K562 (cell line): ENCODE measurements at regions not wholly inside any gene's neighbourhood (a gene's known extent, or its start where the extent isn't known, plus 50 kb on each side); places are given as distances from the start of the nearest gene placed in this dataset.

ENCODE experiments used
- ATAC-seq: fragments of 200-7000 bp; cut with Tn5 transposase; 3 replicates; pipeline ENCODE4 v1.9.1; 2020; ENCODE audit warnings: moderate library complexity
- BruUV-seq: library from RNA; stranded (reverse); fragments of 400-500 nt; replicated peaks from 2 replicates; lab custom pipeline; 2021; lab: Mats Ljungman, UMichigan
- CTCF ChIA-PET: fragments of 300-600 bp; formaldehyde crosslinking; extraction: SDS; loops from one replicate; lab custom pipeline; 2021; ENCODE audit warnings: low intra/inter-chr PET ratio; lab: Yijun Ruan, JAX
- POLR2A ChIA-PET: fragments of 300-600, 350-650 bp; sonication (Branson Sonifier 250); formaldehyde crosslinking; extraction: SDS; loops from one replicate; lab custom pipeline; 2021; ENCODE audit warnings: antibody characterized with exemption, inconsistent platforms; lab: Yijun Ruan, JAX
- DNase-seq, 4 experiments: peaks; one replicate each; pipeline versions ENCODE4 v3.0.0 to v3.0.0-alpha.2; 2011 to 2018; ENCODE audit warnings: low spot score in 3 of 4, mixed read lengths in 3 of 4; ENCODE audit errors: extremely low read depth in 1 of 4
- FAIRE-seq: peaks from 2 replicates; lab custom pipeline; 2011; peaks lifted over from hg19 to GRCh38; lab: Jason Lieb, UNC
- H2AFZ ChIP-seq: 2 replicates; pipeline ENCODE4 v1.6.0; 2011; ENCODE audit warnings: low read depth, low read length, control low read depth, inconsistent platforms
- H3K27ac ChIP-seq: fragments of 200-600 bp; 3 replicates; pipeline ENCODE4 v1.8.0; 2011; ENCODE audit warnings: low read depth, mild to moderate bottlenecking, control low read depth, inconsistent platforms, low read length, moderate library complexity, mixed read lengths; ENCODE audit errors: extremely low read depth
- H3K27me3 ChIP-seq, 2 experiments: fragments of 300-600 bp in 1 of 2; 2 replicates in 1 of 2; 3 replicates in 1 of 2; pipeline versions ENCODE4 v1.6.0 to v1.8.0; 2011; ENCODE audit warnings: inconsistent platforms in 2 of 2, low read length in 2 of 2, mild to moderate bottlenecking in 1 of 2, mixed read lengths in 1 of 2, moderate library complexity in 1 of 2; ENCODE audit not compliant: control insufficient read depth in 2 of 2, insufficient read depth in 2 of 2
- H3K36me3 ChIP-seq: fragments of 300-600 bp; 3 replicates; pipeline ENCODE4 v1.8.0; 2011; ENCODE audit warnings: mild to moderate bottlenecking, low read length, inconsistent platforms; ENCODE audit not compliant: control insufficient read depth, insufficient read depth
- H3K4me1 ChIP-seq, 2 experiments: fragments of 200-600 bp in 1 of 2; replicated peaks in 1 of 2; 2 replicates in 1 of 2; 3 replicates in 1 of 2; pipeline versions ENCODE4 v1.5.1 to v1.8.0; 2011; ENCODE audit warnings: inconsistent platforms in 2 of 2, low read length in 2 of 2, mild to moderate bottlenecking in 1 of 2, mixed read lengths in 1 of 2, moderate library complexity in 1 of 2; ENCODE audit not compliant: control insufficient read depth in 2 of 2, insufficient read depth in 2 of 2
- H3K4me2 ChIP-seq: 2 replicates; pipeline ENCODE4 v1.6.1; 2011; ENCODE audit warnings: low read length, control low read depth, inconsistent platforms, mixed read lengths; ENCODE audit not compliant: insufficient read depth
- H3K4me3 ChIP-seq: fragments of 200-600 bp; sonication (generic), shearing (Covaris generic); 2 replicates; pipeline ENCODE4 v1.5.1; 2016; ENCODE audit warnings: control low read depth, inconsistent platforms
- H3K79me2 ChIP-seq: fragments of 200-600 bp; 3 replicates; pipeline ENCODE4 v1.8.0; 2011; ENCODE audit warnings: low read length, inconsistent platforms; ENCODE audit not compliant: control insufficient read depth, insufficient read depth
- H3K9ac ChIP-seq, 2 experiments: 2 replicates each; pipeline versions ENCODE4 v1.6.0 to v1.6.1; 2011; ENCODE audit warnings: low read depth in 2 of 2, low read length in 2 of 2, control low read depth in 1 of 2, inconsistent platforms in 1 of 2, mild to moderate bottlenecking in 1 of 2, mixed read lengths in 1 of 2; ENCODE audit not compliant: insufficient read depth in 1 of 2
- H3K9me1 ChIP-seq: one replicate; pipeline ENCODE4 v1.6.0; 2011; ENCODE audit warnings: inconsistent platforms, mild to moderate bottlenecking, low read length, moderate library complexity; ENCODE audit not compliant: control insufficient read depth, insufficient read depth
- H3K9me3 ChIP-seq: replicated peaks from 2 replicates; pipeline ENCODE4 v1.5.1; 2011; ENCODE audit warnings: low read depth, low read length, inconsistent platforms; ENCODE audit not compliant: control insufficient read depth, insufficient read depth
- H4K20me1 ChIP-seq: replicated peaks from 2 replicates; pipeline ENCODE4 v1.6.1; 2011; ENCODE audit warnings: low read length, inconsistent platforms, mixed read lengths; ENCODE audit not compliant: control insufficient read depth, insufficient read depth
- ATF7 ChIP-seq: fragments of 450-650 bp; IDR thresholded peaks from 2 replicates; pipeline ENCODE4 v1.7.1; 2014; ENCODE audit warnings: mild to moderate bottlenecking, moderate library complexity
- COPS2 ChIP-seq: fragments of 450-650 bp; conservative IDR thresholded peaks from 2 replicates; pipeline ENCODE4 v1.6.1; 2016; ENCODE audit warnings: mild to moderate bottlenecking, moderate library complexity
- ESRRA ChIP-seq: fragments of 450-650 bp; IDR thresholded peaks from 2 replicates; pipeline ENCODE4 v1.6.1; 2014; ENCODE audit warnings: low read depth, mild to moderate bottlenecking, moderate library complexity, borderline replicate concordance
- LEF1 ChIP-seq: fragments of 450-650 bp; IDR thresholded peaks from 2 replicates; pipeline ENCODE4 v1.6.1; 2016; ENCODE audit warnings: mild to moderate bottlenecking
- NCOA4 ChIP-seq: fragments of 450-650 bp; IDR thresholded peaks from 2 replicates; pipeline ENCODE4 v1.6.1; 2018; ENCODE audit warnings: mild to moderate bottlenecking; ENCODE audit not compliant: partially characterized antibody
- NUFIP1 ChIP-seq: fragments of 450-650 bp; IDR thresholded peaks from 2 replicates; pipeline ENCODE4 v1.6.1; 2018; ENCODE audit not compliant: partially characterized antibody
- POLR2AphosphoS2 ChIP-seq: IDR thresholded peaks from 2 replicates; pipeline ENCODE4 v1.6.1; 2012; ENCODE audit warnings: low read length, improper control_type of control experiment
- PPARD ChIP-seq: fragments of 250-450 bp; sonication (Bioruptor Pico); IDR thresholded peaks from 2 replicates; pipeline ENCODE4 v1.8.0; 2022; ENCODE audit warnings: inconsistent platforms, mild to moderate bottlenecking, moderate library complexity
- PRPF4 ChIP-seq: fragments of 200-400 bp; formaldehyde crosslinking; IDR thresholded peaks from one replicate; pipeline ENCODE4 v1.6.1; 2017; ENCODE audit warnings: low read length, low read depth, mild to moderate bottlenecking; ENCODE audit not compliant: insufficient read depth, poor library complexity, severe bottlenecking
- SMARCA5 ChIP-seq: fragments of 450-650 bp; IDR thresholded peaks from 2 replicates; pipeline ENCODE4 v1.6.1; 2016
- TAF1 ChIP-seq: IDR thresholded peaks from 2 replicates; pipeline ENCODE4 v1.6.1; 2011; ENCODE audit warnings: mild to moderate bottlenecking, low read length, moderate library complexity; ENCODE audit not compliant: insufficient read depth, control insufficient read depth, severe bottlenecking; ENCODE audit errors: extremely low read depth
- TEAD4 ChIP-seq, 2 experiments: sonication (generic) in 1 of 2; formaldehyde crosslinking in 1 of 2; IDR thresholded peaks; 2 replicates each; pipeline versions ENCODE4 v1.6.1 to v1.8.0; 2012 to 2022; ENCODE audit warnings: borderline replicate concordance in 1 of 2, inconsistent platforms in 1 of 2, low read length in 1 of 2, mild to moderate bottlenecking in 1 of 2, missing genetic modification reagents in 1 of 2
- TRIM24 ChIP-seq, 2 experiments: fragments of 450-650 bp; IDR thresholded peaks; 2 replicates each; pipeline ENCODE4 v1.6.1; 2016
- ZNF282 ChIP-seq: sonication (generic); formaldehyde crosslinking; IDR thresholded peaks from 2 replicates; pipeline ENCODE4 v1.8.1; 2023; ENCODE audit warnings: missing genetic modification reagents
- ZNF408 ChIP-seq: fragments of 250-450 bp; sonication (Bioruptor Pico); IDR thresholded peaks from 2 replicates; pipeline ENCODE4 v1.4.0; 2020; ENCODE audit warnings: low read depth, mild to moderate bottlenecking, moderate library complexity
- whole genome bisulfite sequencing: fragments of 100-300 bp; shearing (Covaris generic); methylation state at CpG from one replicate; pipeline ENCODE4 v1.1.6; 2016; ENCODE audit warnings: low coverage, mixed read lengths; ENCODE audit not compliant: insufficient coverage; ENCODE audit errors: missing lambda C conversion rate; 5-methylcytosine and 5-hydroxymethylcytosine counted together
- in situ Hi-C: fragments of 300-500 bp; cut with MboI; formaldehyde crosslinking; loops from 4 replicates; pipeline ENCODE4 v1.15.0; 2018; ENCODE audit warnings: inconsistent platforms, mixed read lengths
- intact Hi-C: fragments of 100-400 bp; cut with micrococcal nuclease; formaldehyde crosslinking; loops from 2 replicates; pipeline ENCODE4 v1.14.2; 2022
- TF ChIP-seq, protein P1 (sequence below): fragments of 150-350 bp; IDR thresholded peaks from 2 replicates; pipeline ENCODE4 v1.6.1; 2014; ENCODE audit warnings: low read depth, mild to moderate bottlenecking, low read length, borderline replicate concordance
- TF ChIP-seq, protein P2 (sequence below): fragments of 450-650 bp; IDR thresholded peaks from one replicate; pipeline ENCODE4 v1.6.1; 2018; ENCODE audit warnings: mild to moderate bottlenecking, moderate library complexity; ENCODE audit not compliant: partially characterized antibody
- TF ChIP-seq, protein P3 (sequence below): fragments of 450-650 bp; formaldehyde crosslinking; IDR thresholded peaks from 2 replicates; pipeline ENCODE4 v1.4.0; 2022; ENCODE audit warnings: mild to moderate bottlenecking, moderate library complexity

DNA sequence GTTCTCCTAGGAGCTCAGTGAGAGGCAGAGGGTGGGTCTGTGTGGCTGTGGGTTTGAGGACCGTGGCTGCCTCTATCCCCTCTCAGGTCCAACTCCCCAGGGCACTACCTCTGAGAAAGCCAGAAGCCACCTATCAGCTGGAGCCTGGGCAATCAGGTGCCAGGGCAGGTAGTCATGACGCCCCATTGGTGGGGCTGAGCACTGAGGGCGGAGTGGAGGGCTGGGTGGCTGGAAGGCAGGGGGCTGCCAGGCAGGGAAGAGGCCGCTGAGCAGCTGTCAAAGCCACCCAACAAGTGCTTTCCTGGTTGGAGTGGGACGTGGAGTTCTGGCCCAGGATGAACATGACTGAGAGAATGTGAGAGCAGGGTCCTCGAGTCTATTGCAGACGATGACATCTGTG lies 164.9 kb upstream of the AJAP1 start:
- H3K4me1 ChIP-seq = no peaks in the 10 kb centered on the region; a peak in 1 of 5 replicates
- POLR2A ChIA-PET = interaction anchor here (0.9 kb wide), 1 partner anchor 9 kb away, joined by 4 read pairs; no protein-coding TSS in a partner anchor
- no peak overlapping the region for H3K4me2 ChIP-seq

More for the DNA sequence above, 164.9 kb upstream of the AJAP1 start:
- WGBS = 0% methylated on average over 7 of the region's 7 CpGs
- CTCF ChIA-PET = no interaction called here
- Histone ChIP-seq H3K36me3 (no peaks in the 10 kb centered on the region), H3K27me3 (peaks cover 0 to 4% of the 10 kb centered on the region in 2 experiments; a peak in 1 of 5 replicates), H3K9ac (no peak overlapping the region), H3K79me2 (no peaks in the 10 kb centered on the region), H2AFZ (no peak overlapping the region), H3K9me1 (no peaks in the 10 kb centered on the region), H3K9me3 (no peaks in the 10 kb centered on the region), H3K4me3 (no peak overlapping the region), H3K27ac (no peak overlapping the region), H4K20me1 (no peaks in the 10 kb centered on the region)
- in situ Hi-C loops (no loop called here), intact Hi-C loops (no loop called here)
- TF ChIP-seq PPARD (CRISPR knock-in tag) = no peak
- TF ChIP-seq ATF7 = no peak
- TF ChIP-seq LEF1 = no peak
- no peak for TF ChIP-seq NCOA4
- no peak for TF ChIP-seq POLR2AphosphoS2
- no peak for TF ChIP-seq PRPF4
- TF ChIP-seq TRIM24 (IDR thresholded peaks at IDR 0.05) = no peak
- TF ChIP-seq, protein P1, sequence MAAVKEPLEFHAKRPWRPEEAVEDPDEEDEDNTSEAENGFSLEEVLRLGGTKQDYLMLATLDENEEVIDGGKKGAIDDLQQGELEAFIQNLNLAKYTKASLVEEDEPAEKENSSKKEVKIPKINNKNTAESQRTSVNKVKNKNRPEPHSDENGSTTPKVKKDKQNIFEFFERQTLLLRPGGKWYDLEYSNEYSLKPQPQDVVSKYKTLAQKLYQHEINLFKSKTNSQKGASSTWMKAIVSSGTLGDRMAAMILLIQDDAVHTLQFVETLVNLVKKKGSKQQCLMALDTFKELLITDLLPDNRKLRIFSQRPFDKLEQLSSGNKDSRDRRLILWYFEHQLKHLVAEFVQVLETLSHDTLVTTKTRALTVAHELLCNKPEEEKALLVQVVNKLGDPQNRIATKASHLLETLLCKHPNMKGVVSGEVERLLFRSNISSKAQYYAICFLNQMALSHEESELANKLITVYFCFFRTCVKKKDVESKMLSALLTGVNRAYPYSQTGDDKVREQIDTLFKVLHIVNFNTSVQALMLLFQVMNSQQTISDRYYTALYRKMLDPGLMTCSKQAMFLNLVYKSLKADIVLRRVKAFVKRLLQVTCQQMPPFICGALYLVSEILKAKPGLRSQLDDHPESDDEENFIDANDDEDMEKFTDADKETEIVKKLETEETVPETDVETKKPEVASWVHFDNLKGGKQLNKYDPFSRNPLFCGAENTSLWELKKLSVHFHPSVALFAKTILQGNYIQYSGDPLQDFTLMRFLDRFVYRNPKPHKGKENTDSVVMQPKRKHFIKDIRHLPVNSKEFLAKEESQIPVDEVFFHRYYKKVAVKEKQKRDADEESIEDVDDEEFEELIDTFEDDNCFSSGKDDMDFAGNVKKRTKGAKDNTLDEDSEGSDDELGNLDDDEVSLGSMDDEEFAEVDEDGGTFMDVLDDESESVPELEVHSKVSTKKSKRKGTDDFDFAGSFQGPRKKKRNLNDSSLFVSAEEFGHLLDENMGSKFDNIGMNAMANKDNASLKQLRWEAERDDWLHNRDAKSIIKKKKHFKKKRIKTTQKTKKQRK = no peak
- TF ChIP-seq, protein P2, sequence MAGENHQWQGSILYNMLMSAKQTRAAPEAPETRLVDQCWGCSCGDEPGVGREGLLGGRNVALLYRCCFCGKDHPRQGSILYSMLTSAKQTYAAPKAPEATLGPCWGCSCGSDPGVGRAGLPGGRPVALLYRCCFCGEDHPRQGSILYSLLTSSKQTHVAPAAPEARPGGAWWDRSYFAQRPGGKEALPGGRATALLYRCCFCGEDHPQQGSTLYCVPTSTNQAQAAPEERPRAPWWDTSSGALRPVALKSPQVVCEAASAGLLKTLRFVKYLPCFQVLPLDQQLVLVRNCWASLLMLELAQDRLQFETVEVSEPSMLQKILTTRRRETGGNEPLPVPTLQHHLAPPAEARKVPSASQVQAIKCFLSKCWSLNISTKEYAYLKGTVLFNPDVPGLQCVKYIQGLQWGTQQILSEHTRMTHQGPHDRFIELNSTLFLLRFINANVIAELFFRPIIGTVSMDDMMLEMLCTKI = no peak
- TF ChIP-seq ESRRA = no peak
- no peak for TF ChIP-seq ZNF282 (CRISPR knock-in tag)
- no peak for TF ChIP-seq ZNF408
- TF ChIP-seq TAF1 = no peak
- TF ChIP-seq TEAD4 (IDR thresholded peaks at IDR 0.05; ENCODE audit: low read length) = no peak
- no peak for TF ChIP-seq TEAD4 (CRISPR knock-in tag; IDR thresholded peaks at IDR 0.05; ENCODE audit: borderline replicate concordance)
- TF ChIP-seq COPS2 = no peak
- no peak for TF ChIP-seq SMARCA5
- TF ChIP-seq NUFIP1 = no peak
- TF ChIP-seq, protein P3, sequence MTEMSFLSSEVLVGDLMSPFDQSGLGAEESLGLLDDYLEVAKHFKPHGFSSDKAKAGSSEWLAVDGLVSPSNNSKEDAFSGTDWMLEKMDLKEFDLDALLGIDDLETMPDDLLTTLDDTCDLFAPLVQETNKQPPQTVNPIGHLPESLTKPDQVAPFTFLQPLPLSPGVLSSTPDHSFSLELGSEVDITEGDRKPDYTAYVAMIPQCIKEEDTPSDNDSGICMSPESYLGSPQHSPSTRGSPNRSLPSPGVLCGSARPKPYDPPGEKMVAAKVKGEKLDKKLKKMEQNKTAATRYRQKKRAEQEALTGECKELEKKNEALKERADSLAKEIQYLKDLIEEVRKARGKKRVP = no peak
- BruUV-seq = no TSS peak
- FAIRE-seq (no peak), ATAC-seq (no peak), DNase-seq (no peak)
